Smooth muscle cell of the brain vasculature (primary cell): ENCODE measurements at regions not wholly inside any gene's neighbourhood (a gene's known extent, or its start where the extent isn't known, plus 50 kb on each side); places are given as distances from the start of the nearest gene placed in this dataset.

Source experiments
- DNase-seq: peaks from one replicate; pipeline ENCODE4 v3.0.0-alpha.2; 2012; ENCODE audit warnings: low read depth, low spot score

DNA sequence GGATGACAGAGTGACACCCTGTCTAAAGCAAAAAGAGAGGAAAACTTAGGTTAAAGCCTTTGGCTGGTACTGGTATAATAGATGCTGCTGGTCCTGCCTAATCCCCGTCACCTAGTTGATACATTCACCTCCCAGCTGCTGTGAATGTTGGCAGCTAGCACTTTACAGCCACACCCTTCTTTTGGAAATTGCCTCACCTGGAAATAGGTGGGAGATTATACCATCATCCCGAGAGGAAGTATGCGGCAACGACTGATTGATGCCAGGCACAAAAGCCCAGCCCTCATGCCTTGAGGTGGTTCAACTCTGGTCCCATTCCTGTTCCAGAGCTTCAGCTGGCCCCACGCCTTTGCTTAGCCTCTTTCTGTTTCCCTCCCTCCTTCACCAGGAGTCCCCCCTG, 53.2 kb upstream of the SIAH1 start:
- no peak for DNase-seq

DNA sequence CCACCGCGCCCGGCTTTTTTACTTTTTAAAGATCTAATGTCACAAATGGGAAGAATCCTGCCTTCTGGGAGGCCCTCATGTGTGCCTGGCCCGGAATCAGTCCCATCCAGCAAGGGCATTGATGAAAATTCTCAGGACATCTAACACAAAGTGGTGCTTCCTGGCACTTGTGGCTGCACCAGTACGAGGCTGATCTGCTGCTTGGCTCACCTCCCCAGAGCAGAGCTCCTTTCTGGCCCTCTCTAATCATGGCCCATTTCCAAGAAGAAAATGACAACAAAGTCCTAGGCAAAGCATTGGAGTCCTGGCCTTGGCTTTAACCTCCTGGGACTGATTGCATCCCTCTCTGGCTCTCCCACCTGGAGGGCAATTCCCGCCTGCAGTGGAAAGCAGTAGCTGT, 50.7 kb upstream of the SIAH1 start:
- DNase-seq = no peak

DNA sequence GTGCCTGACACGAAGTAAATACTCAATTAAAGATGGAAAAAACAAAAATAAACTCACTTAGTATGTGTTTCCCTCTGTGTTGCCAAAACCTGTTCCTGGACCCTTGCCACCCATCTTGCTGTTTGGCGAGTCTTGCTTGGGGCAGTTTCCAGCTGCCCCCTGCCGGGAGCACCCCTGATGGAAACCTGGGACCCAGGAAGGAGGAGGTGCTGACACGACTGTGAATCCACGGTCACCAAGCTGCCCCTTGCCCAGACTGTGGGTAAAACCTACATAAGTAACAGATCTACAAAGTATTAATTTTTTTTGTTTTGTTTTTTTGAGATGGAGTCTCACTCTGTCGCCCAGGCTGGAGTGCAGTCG, 50.1 kb upstream of the SIAH1 start:
- no peak for DNase-seq
